SKM-1 (cell line): ENCODE measurements at regions not wholly inside any gene's neighbourhood (a gene's known extent, or its start where the extent isn't known, plus 50 kb on each side); places are given as distances from the start of the nearest gene placed in this dataset.

Source experiments
- DNase-seq: peaks from one replicate; lab custom pipeline; 2025; ENCODE audit not compliant: unreplicated experiment; lab: John Stamatoyannopoulos, UW

DNA sequence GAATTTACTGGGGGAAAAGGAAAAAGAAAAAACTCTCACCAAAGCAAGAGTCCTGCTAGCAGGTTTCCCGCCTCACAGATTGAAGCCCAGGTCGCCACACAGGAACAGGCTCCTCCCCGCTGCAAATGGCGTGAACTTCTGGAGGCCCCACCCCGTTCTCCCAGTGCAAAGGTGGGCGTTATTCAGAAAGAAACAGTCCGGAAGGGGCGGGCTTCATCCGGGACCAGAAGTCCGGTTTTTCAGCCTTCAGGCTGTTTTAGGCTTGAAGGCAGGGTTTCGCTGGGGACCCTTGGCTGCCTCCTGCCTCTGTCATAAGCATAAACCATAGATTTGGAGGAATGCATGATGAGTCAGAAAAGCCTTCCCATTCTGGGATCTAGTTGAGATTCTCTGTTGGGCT is 148.3 kb upstream of the POU2AF2 start:
- no peak for DNase-seq

DNA sequence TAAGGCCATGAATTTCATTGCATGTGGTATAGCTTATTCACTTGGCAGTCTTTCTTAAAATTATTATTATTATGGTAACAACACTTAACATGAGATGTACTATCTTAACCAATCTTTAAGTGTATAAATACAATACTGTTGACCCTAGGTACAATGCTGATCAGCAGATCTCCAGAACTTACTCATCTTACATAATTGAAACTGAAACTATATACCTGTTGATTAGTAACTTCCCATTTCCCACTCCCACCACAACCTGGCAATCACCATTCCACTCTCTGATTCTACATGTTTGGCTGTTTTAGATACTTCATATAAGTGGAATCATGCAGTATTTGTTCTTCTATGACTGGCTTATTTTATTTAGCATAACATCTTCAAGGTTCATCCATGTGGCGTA is 150.2 kb upstream of the POU2AF2 start:
- no peak for DNase-seq

DNA sequence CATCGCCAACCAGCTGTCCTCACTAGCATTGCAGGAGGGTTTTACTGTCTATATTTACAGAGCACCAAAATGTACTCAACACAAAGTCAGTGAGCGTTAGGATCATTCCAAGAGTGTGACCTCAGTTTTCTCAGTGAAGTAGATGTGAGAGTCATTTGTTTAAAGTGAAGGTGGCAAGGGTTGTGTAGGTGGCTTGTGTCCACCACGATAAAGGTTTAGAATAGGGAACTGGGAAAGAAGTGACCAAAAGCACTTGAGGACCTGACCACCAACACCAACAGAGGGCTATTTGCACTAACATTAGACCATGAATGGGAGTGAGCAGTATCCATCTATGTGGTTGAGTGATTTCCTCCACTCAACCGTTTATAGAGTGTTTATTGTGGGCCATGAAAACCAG is 152.5 kb upstream of the POU2AF2 start:
- no peak for DNase-seq

DNA sequence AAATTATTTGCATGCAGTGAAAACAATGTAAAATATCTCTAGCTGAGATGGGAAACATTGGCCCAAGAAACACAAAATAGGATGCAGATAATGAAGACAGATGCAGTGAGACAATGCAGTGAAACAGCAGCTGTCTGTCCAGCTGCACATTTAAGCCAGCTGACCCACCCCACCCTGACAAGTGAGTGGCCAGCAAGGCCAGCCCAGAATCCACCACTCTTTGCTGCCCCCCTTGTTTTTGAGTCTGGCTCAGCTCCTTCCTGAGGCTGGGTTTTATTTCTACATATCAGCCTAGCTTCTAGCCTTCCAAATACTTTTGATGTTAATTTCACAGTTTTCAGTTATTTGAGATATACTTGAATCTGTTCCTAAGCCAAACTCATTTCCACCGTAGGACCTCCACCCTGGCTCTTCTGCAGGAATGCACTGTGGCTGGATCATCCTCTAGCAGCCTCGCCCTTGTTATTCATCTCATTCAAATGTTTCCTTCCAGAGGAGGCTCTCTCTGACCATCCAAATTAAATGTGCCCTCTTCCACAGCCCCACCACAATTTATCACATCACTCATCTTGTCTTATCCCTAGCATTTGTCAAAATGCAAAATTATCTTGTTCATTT is 154.1 kb upstream of the POU2AF2 start:
- DNase-seq, result no peak

DNA sequence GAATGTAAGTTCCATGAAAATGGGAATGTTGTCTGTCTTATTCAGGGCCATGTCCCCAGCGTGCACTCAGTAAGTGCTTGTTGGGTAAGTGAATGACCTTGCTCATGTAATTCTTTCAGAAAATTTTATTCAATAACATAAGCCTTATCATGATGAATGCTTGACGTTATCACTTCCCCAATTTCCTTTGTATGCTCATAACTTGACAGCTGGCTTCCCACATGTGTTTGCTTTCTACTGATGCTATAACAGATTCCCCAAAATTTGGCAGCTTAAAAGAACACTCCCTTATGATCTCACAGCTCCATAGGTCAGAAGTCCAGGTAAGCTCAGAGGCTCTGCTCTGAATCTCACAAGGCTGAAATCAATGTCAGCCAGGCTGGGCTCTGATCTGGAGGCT is 155.8 kb upstream of the POU2AF2 start:
- DNase-seq, result no peak

DNA sequence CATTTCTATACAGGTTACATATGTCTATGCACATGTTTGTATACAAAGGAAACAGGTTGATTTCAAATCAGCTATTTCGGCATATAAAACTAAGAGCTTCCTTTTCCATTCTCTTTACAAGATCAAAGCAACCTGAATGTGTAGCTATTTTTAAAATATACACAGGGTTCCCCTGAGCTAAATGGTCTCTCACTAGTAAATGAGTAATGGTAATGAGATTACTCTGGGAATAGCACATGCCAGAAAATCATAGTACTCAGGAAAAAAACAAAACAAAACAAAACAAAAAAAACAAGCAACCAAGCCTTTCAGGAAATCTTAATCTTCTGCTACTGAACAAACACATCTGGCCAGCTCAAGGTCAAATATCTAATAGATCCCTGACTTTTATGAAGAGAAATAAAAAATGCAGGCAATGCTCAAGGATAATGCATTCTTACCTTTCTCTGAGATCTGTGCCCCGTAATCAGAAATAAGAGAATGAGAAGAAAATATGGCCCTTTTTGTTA is 156.6 kb upstream of the POU2AF2 start:
- no peak for DNase-seq

DNA sequence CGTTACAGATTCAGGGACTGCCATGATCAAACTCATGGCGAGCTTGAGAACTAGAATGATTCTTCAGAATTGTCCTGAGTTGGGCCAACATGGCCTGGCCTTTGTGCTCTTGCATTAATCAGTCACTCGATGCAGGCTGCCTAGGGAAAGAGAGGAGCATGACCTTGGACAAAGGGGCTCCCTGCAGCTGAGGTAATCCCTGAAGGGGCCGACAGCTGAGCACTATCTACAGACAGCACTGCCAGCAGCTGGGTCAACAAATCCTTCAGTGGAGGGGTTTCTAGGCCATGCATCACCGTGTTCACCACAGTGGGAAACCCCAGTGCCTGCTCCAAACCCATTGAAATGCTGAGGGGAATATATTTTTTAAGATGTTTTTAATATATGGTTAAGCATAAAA is 159.5 kb upstream of the POU2AF2 start:
- DNase-seq, result no peak

DNA sequence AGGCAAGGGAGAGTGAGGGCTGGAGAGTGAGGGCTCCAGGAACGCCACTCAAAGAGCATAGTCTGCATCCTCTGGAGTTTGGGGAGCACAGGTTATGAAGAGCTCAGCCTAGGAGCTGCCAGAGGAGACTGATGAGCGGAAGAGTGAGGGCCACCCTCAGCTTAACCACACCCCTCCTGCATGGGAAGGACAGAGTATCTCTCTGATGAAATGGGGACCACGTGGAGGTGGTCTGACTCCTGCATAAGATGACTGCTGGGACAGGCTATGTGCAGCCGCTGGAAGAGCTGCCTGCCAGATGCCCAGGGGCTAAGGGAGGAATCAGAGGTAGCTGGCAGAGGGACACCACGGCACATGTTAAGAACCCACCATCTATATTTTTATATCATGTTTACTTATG is 162.9 kb upstream of the POU2AF2 start:
- DNase-seq, result no peak

DNA sequence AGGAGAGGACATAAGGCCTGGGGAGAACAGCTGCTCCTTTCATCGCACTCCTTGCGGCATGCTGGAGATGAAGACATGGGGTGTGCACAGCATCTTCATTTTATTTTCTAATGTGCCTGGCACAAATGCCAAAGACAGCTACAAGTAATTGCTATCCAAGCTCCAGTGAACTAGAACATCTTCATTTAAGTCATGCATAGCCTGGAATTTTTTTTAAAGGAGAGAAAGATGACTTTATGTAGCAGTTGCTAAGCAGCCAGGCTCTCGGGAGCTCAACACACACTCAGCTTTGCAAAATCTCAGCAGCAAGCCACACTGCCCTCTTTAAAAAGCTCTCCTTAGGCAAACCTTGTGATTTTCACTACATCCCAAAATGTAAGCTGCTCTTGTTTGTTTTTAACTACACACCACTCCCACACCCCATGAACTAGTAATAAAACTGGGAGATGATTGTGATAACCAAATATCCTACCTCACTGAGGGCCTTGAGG is 164.5 kb upstream of the POU2AF2 start:
- no peak for DNase-seq

DNA sequence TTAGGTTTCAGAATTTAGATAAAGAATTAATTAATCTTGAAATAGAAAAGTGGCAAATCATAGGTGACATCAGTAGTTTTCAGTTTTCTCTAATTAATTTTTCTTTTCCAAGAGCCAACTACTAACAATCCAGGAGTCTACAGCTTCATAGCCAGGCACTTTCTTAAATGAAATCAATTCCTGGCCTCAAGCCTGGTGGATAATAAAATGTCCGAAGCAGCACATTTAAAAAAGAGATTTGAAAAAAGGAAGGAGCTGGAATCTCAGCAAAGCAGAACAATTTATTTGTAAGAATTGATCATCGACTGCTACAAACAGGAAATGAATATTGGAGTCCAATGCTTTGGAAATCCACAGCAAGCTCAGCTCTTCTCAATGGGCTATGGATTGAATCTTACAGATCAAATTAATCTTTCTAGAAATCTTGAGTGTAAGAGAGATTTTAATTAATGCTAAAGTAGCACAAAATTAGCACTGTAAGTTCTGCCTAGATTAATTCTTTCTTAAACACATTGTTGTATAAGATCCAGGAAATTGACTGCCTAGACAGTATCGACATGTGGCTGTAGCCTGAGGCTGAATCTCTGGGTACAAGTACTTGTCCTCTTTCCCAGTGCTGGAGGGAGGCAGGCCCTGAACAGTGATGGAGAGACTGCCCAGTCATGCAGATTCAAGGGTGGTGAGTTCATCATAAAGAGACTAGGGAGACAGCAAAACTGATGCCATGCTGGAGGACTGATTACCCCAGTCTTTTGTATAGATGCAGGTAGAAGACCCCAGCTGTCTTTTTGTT is 167.8 kb upstream of the POU2AF2 start:
- no peak for DNase-seq

DNA sequence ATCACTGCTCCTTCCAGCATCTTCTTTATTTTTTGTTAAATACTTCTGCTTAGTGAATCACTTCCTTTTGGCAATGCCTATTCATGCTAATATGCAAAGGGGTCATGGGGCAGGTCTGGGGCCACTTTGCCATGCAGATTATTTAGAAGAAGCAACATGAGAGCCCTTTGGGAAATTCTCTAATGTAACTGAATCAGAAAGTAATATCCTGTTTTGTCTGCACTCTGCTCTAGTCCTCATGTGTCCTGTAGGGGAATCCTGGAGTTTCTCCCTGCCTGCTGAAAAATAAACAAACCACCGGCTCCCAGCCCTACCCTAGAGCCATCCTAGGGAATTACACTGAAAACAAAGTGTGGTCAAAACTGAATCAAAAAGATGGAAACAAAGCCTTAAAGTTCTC is 176.5 kb upstream of the POU2AF2 start:
- no peak for DNase-seq

DNA sequence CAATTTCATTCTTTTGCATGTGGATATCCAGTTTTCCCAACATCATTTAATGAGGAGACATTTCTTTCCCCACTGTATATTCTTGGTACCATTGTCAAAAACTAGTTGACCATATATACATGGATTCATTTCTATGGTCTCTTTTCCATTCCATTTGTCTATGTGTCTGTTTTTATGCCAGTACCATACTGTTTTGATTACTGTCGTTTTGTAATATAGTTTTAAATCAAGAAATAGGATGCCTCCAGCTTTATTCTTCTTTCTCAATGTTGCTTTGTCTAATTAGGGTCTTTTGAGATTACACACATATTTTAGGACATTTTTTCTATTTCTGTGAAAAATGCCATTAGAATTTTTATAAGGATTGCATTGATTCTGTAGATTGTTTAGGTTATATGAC is 177.5 kb upstream of the POU2AF2 start:
- no peak for DNase-seq

DNA sequence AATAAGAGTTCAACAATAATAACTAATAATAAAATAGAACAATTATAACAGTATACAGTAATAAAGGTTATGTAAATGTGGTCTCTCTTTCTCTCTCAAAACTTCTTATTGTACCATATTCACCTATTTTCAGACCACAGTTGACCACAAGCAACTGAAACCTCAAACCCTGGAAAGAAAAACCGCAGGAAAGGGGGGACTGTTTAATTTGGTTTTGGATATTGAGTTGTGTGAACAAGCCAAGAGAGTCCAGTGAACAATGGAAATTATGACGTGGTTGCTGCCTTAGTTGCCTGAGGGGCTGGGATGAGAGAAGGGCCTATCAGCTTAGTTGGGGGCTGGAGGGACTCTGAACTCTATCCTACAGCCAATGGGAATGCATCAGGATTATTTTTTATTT is 178.7 kb upstream of the POU2AF2 start:
- DNase-seq, result no peak

DNA sequence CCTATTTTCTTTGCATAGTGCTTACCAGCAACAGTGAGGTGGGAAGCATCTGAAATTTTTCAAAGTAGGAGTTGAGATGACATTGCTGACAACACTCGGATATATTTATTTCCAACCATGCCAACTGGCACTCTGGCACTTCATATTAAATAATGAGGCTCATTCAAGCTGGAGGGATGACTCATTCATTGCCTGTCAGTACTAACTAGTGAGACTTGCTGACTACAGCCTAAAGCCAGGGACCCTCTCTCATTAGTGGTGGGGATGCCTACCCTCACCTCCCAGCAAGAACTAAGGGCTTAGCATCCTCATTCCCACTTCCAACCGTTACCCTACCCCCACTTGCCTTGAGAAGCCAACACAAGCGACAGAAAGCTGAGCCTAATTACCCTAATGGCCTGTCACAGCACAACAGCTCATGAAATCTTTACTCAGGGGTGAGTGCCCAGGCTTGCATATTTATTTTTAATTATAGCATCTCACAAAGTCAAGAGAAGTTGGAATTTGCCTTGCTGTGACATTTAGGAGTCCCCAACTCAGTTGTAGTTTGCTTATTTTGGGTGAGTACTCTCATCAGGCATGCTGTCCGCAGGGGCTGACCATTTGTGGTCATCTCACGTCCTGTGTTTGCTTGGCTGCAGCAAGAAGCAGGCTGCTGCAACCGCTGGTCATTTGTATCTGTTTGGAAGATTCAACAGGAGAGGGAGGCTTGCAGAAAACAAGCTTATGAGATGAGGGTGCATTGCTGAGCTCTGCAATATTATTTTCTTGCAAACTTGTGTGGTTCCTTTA is 181.6 kb upstream of the POU2AF2 start:
- no peak for DNase-seq

DNA sequence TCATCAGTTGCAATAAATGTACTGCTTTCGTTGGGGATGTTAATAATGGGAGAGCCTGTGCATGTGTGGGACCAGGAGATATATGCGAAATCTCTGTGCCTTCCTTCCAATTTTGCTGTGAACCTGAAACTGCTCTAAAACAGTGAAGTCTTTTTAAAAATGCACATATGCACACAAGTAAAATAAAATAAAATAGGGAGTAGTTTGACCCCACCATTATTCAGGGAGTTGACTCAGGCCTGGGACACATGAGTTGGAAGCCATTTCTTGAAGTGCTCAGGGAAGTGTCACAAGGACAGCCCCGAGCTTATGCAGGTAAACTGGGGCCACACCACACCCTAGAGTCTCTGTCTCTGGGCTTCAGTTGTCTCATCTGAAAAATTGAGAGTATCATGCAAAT is 183.1 kb upstream of the POU2AF2 start:
- no peak for DNase-seq

DNA sequence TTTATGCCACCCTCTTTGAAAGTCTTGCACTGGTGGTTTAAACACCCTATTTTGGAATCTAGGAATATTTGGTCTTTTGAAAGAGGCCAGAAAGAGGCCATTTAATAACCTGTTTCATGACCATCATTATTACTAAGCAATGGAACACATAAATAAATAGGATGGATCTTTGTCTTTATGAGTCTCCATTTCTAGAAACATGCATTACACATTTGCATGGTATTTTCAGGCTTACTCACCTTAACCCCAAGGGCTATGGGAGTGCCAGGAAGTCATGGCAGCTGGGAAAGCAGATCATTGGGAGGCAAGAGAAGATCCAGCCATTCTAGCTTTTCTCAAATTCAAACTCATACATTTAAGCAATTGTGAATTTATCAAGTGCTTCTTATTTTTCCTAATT is 185.8 kb upstream of the POU2AF2 start:
- DNase-seq, result no peak

DNA sequence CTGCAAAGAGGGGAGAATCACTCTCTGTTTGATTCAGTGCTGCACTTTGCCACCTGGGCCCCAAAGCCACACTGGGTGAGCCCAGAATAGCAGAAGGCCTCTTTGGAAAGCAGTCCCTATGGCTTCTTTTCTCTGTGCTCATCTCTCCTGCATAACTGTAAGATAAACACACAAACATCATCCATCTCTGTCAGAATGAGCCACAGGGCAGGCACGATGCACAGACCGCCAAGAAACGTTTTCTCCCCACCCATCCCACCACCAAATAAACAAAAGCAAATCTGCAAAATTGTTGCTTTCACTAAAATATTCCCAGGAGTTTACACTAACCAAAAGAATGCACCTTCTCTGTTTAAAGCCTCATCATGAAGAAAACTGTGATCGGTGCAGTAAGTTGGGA is 196.4 kb upstream of the POU2AF2 start:
- no peak for DNase-seq

DNA sequence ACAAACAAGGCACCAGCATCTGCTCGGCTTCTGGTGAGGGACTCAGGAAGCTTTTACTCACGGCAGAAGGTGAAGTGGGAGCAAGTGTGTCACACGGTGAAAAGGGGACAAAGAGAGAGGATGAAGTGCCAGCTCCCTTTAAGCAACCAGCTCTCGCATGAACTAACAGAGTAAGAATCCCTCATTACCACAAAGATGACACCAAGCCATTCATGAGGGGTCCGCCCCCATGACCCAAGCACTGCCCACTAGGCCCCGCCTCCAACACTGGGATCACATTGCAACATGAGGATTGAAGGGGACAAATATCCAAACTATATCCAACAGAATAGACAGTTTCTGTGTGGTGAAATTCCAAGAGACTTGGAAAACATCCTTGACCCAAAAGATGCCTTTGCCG is 198.2 kb upstream of the POU2AF2 start:
- no peak for DNase-seq

DNA sequence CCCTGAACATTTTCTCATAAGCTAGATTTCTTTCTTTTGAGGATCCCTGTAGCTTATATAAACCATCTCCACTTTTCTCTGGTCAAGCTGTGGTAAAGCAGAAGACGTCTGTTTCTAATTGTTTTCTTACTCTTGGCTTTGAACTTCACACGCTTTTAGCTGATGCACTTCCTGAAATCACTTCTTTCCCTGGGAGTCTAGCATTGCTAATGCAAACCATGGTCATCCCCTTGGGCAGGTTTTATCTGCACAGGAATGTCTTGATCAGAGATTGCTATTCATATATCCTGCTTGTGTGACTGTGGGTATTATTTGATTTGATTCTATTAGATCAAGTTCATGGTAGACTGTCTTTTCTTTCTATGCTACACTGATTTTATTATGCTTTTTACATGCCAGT is 199.2 kb upstream of the POU2AF2 start:
- DNase-seq, result no peak

DNA sequence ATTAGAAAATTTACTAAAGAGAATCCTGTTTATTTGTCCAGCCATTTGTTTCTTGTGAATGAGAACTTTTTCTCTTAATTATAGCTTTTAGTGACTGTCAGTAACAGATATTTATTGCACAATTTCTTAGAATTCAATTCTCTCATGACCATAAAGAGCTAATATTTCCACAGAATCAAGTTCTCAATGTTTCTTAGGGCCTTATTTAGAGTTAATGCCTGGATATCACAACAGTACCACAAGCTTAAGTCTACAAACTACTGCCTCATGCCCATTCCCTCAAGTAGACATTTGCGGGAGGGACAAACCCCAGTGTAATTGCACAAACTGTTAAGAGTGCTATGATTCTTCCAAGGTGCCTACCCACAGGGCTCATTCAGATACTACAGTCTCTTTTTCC is 199.7 kb upstream of the POU2AF2 start:
- no peak for DNase-seq

DNA sequence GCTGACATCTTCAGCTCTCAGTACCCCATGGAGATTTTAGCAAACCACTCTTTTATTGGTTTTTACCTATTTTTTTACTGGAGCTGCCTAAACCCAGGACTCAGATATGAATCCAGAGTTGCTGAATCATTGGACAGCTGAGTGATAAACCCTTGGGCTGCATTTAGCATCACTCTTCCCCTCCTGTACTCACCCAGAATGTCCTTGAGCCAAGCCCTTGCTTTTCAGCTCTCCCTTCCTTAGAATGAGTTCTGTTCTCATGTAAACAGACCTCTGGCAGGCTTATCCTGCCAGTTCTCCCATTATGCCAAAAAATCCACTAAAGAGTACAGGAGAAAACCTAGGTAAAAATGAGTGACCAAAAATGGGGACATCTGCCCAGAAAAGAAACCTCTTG is 200.1 kb upstream of the POU2AF2 start:
- DNase-seq, result no peak
